Progenitor cell of endocrine pancreas (in vitro differentiated cells): ENCODE measurements at regions not wholly inside any gene's neighbourhood (a gene's known extent, or its start where the extent isn't known, plus 50 kb on each side); places are given as distances from the start of the nearest gene placed in this dataset.
"Not testable (repeated sequence)": the region's sequence is repeated elsewhere in the genome, so short reads cannot be mapped to it uniquely, and the experiment has no call there.

ENCODE experiments used
- DNase-seq: peaks from one replicate; pipeline ENCODE4 v3.0.0; 2021; ENCODE audit warnings: low spot score; ENCODE audit not compliant: unreplicated experiment
- H3K27ac Mint-ChIP-seq: 2 replicates; pipeline ENCODE4 v1.8.0; 2021; ENCODE audit warnings: mild to moderate bottlenecking, moderate library complexity, mixed read lengths
- H3K27me3 Mint-ChIP-seq: 2 replicates; pipeline ENCODE4 v1.8.0; 2021; ENCODE audit warnings: mixed read lengths
- H3K36me3 Mint-ChIP-seq: 2 replicates; pipeline ENCODE4 v1.8.0; 2022; ENCODE audit warnings: mixed read lengths; ENCODE audit not compliant: insufficient read depth
- H3K4me1 Mint-ChIP-seq: 2 replicates; pipeline ENCODE4 v1.8.0; 2021; ENCODE audit warnings: low read depth, mixed read lengths
- H3K4me3 Mint-ChIP-seq: 2 replicates; pipeline ENCODE4 v1.8.0; 2021; ENCODE audit warnings: low read depth, mild to moderate bottlenecking, moderate library complexity, mixed read lengths
- H3K9me3 Mint-ChIP-seq: 2 replicates; pipeline ENCODE4 v1.8.0; 2021; ENCODE audit warnings: low read depth, mixed read lengths
- CTCF ChIP-seq: fragments of 200-600 bp; sonication (generic); IDR thresholded peaks from one replicate; pipeline ENCODE4 v1.5.0; 2021; ENCODE audit warnings: antibody characterized with exemption, mild to moderate bottlenecking; ENCODE audit not compliant: unreplicated experiment

- H3K27me3 Mint-ChIP-seq = no peaks in the 10 kb centered on the region
- H3K36me3 Mint-ChIP-seq = peaks cover 6% of the 10 kb centered on the region
- H3K4me1 Mint-ChIP-seq = peaks cover 7% of the 10 kb centered on the region
- H3K9me3 Mint-ChIP-seq = peaks cover 28% of the 10 kb centered on the region
- DNase-seq = no peak
- no peak for TF ChIP-seq CTCF
- H3K27ac Mint-ChIP-seq = no peak overlapping the region
- H3K4me3 Mint-ChIP-seq = no peak overlapping the region
Observed at GRCh38 chr13:58343076-58343475, 711.5 kb downstream of the PCDH17 start.

- not testable (repeated sequence) for H3K27ac Mint-ChIP-seq, H3K36me3 Mint-ChIP-seq, H3K4me1 Mint-ChIP-seq, DNase-seq, H3K27me3 Mint-ChIP-seq, H3K4me3 Mint-ChIP-seq
- peaks cover 33% of the 10 kb centered on the region for H3K9me3 Mint-ChIP-seq
Observed at GRCh38 chr13:58352100-58352499, 720.6 kb downstream of the PCDH17 start.

GRCh38 chr13:58369936-58370335, 738.4 kb downstream of the PCDH17 start:
- H3K27ac Mint-ChIP-seq = no peak overlapping the region
- TF ChIP-seq CTCF = no peak
- no peaks in the 10 kb centered on the region for H3K36me3 Mint-ChIP-seq
- DNase-seq = no peak
- peaks cover 3% of the 10 kb centered on the region for H3K9me3 Mint-ChIP-seq
- no peak overlapping the region for H3K4me3 Mint-ChIP-seq
- no peaks in the 10 kb centered on the region for H3K4me1 Mint-ChIP-seq
- no peaks in the 10 kb centered on the region for H3K27me3 Mint-ChIP-seq

- H3K4me3 Mint-ChIP-seq = no peak overlapping the region
- TF ChIP-seq CTCF = no peak
- H3K36me3 Mint-ChIP-seq = no peaks in the 10 kb centered on the region
- peaks cover 9% of the 10 kb centered on the region for H3K9me3 Mint-ChIP-seq
- H3K27ac Mint-ChIP-seq = no peak overlapping the region
- H3K4me1 Mint-ChIP-seq = peaks cover 5% of the 10 kb centered on the region
- H3K27me3 Mint-ChIP-seq = no peaks in the 10 kb centered on the region
- no peak for DNase-seq
Observed at GRCh38 chr13:58376349-58376748, 744.8 kb downstream of the PCDH17 start.

- TF ChIP-seq CTCF = no peak
- Mint-ChIP-seq H3K27me3 (no peaks in the 10 kb centered on the region), H3K27ac (no peak overlapping the region), H3K4me1 (peaks cover 5% of the 10 kb centered on the region), H3K36me3 (no peaks in the 10 kb centered on the region), H3K4me3 (no peak overlapping the region), H3K9me3 (peaks cover 9% of the 10 kb centered on the region)
- no peak for DNase-seq
Observed at GRCh38 chr13:58376775-58377174, 745.2 kb downstream of the PCDH17 start.

- no peaks in the 10 kb centered on the region for H3K27me3 Mint-ChIP-seq
- no peak for TF ChIP-seq CTCF
- no peak for DNase-seq
- no peaks in the 10 kb centered on the region for H3K36me3 Mint-ChIP-seq
- peaks cover 5% of the 10 kb centered on the region for H3K4me1 Mint-ChIP-seq
- H3K4me3 Mint-ChIP-seq = no peak overlapping the region
- peaks cover 6% of the 10 kb centered on the region for H3K9me3 Mint-ChIP-seq
- H3K27ac Mint-ChIP-seq = no peak overlapping the region
Observed at GRCh38 chr13:58379221-58379620, 747.7 kb downstream of the PCDH17 start.

- H3K4me1 Mint-ChIP-seq, DNase-seq, H3K27me3 Mint-ChIP-seq, H3K4me3 Mint-ChIP-seq, H3K9me3 Mint-ChIP-seq, H3K27ac Mint-ChIP-seq, H3K36me3 Mint-ChIP-seq: not testable (repeated sequence)
Observed at GRCh38 chr13:58385336-58385735, 753.8 kb downstream of the PCDH17 start.
